ENCODE measurements at regions not wholly inside any gene's neighbourhood (a gene's known extent, or its start where the extent isn't known, plus 50 kb on each side); places are given as distances from the start of the nearest gene placed in this dataset.

GRCh38 chr3:41041899-41042298 is 157.4 kb upstream of the CTNNB1 start:
- TF ChIP-seq SIN3A (IDR thresholded peaks at IDR 0.05; ENCODE audit: borderline replicate concordance, insufficient read depth, low read length) (no peak), REST (IDR thresholded peaks at IDR 0.05; ENCODE audit: insufficient read depth in 1 of 2, low read depth in 2 of 2, low read length in 2 of 2) (no peak), TAF1 (IDR thresholded peaks at IDR 0.05; ENCODE audit: borderline replicate concordance, insufficient read depth, low read length) (no peak), POLR2AphosphoS5 (IDR thresholded peaks at IDR 0.05; ENCODE audit: low read depth, low read length) (no peak), FOXP2 (optimal IDR thresholded peaks at IDR 0.05; ENCODE audit: borderline replicate concordance, extremely low read depth, extremely low read length, insufficient read depth) (no peak)

- TF ChIP-seq REST (IDR thresholded peaks at IDR 0.05; ENCODE audit: insufficient read depth in 1 of 2, low read depth in 2 of 2, low read length in 2 of 2) (no peak), SIN3A (IDR thresholded peaks at IDR 0.05; ENCODE audit: borderline replicate concordance, insufficient read depth, low read length) (no peak), POLR2AphosphoS5 (IDR thresholded peaks at IDR 0.05; ENCODE audit: low read depth, low read length) (no peak), TAF1 (IDR thresholded peaks at IDR 0.05; ENCODE audit: borderline replicate concordance, insufficient read depth, low read length) (no peak), FOXP2 (optimal IDR thresholded peaks at IDR 0.05; ENCODE audit: borderline replicate concordance, extremely low read depth, extremely low read length, insufficient read depth) (no peak)
Measured at GRCh38 chr3:41044523-41044922, 154.8 kb upstream of the CTNNB1 start.

GRCh38 chr3:41045491-41045890 is 153.8 kb upstream of the CTNNB1 start:
- TF ChIP-seq POLR2AphosphoS5 (IDR thresholded peaks at IDR 0.05; ENCODE audit: low read depth, low read length) (no peak), FOXP2 (optimal IDR thresholded peaks at IDR 0.05; ENCODE audit: borderline replicate concordance, extremely low read depth, extremely low read length, insufficient read depth) (no peak), REST (IDR thresholded peaks at IDR 0.05; ENCODE audit: insufficient read depth in 1 of 2, low read depth in 2 of 2, low read length in 2 of 2) (no peak), TAF1 (IDR thresholded peaks at IDR 0.05; ENCODE audit: borderline replicate concordance, insufficient read depth, low read length) (no peak), SIN3A (IDR thresholded peaks at IDR 0.05; ENCODE audit: borderline replicate concordance, insufficient read depth, low read length) (no peak)

- TF ChIP-seq REST (IDR thresholded peaks at IDR 0.05; ENCODE audit: insufficient read depth in 1 of 2, low read depth in 2 of 2, low read length in 2 of 2) = no peak
- TF ChIP-seq FOXP2 (optimal IDR thresholded peaks at IDR 0.05; ENCODE audit: borderline replicate concordance, extremely low read depth, extremely low read length, insufficient read depth) = no peak
- no peak for TF ChIP-seq TAF1 (IDR thresholded peaks at IDR 0.05; ENCODE audit: borderline replicate concordance, insufficient read depth, low read length)
- TF ChIP-seq SIN3A (IDR thresholded peaks at IDR 0.05; ENCODE audit: borderline replicate concordance, insufficient read depth, low read length) = no peak
- no peak for TF ChIP-seq POLR2AphosphoS5 (IDR thresholded peaks at IDR 0.05; ENCODE audit: low read depth, low read length)
Measured at GRCh38 chr3:41050144-41050543, 149.2 kb upstream of the CTNNB1 start.

- TF ChIP-seq SIN3A (IDR thresholded peaks at IDR 0.05; ENCODE audit: borderline replicate concordance, insufficient read depth, low read length) = no peak
- TF ChIP-seq POLR2AphosphoS5 (IDR thresholded peaks at IDR 0.05; ENCODE audit: low read depth, low read length) = no peak
- no peak for TF ChIP-seq REST (IDR thresholded peaks at IDR 0.05; ENCODE audit: insufficient read depth in 1 of 2, low read depth in 2 of 2, low read length in 2 of 2)
- TF ChIP-seq TAF1 (IDR thresholded peaks at IDR 0.05; ENCODE audit: borderline replicate concordance, insufficient read depth, low read length) = no peak
- TF ChIP-seq FOXP2 (optimal IDR thresholded peaks at IDR 0.05; ENCODE audit: borderline replicate concordance, extremely low read depth, extremely low read length, insufficient read depth) = no peak
Measured at GRCh38 chr3:41053220-41053619, 146.1 kb upstream of the CTNNB1 start.

Measured in PFSK-1 (cell line).